ENCODE measurements at regions not wholly inside any gene's neighbourhood (a gene's known extent, or its start where the extent isn't known, plus 50 kb on each side); places are given as distances from the start of the nearest gene placed in this dataset.
"Not testable (repeated sequence)": the region's sequence is repeated elsewhere in the genome, so short reads cannot be mapped to it uniquely, and the experiment has no call there.

- in situ Hi-C loops (cut with HindIII; ENCODE audit: low sequenced_read_pairs), result no loop called here
- DNase-seq (ENCODE audit: low spot score), result no peak
Measured at GRCh38 chrX:138849521-138849920, 138.0 kb upstream of the FGF13 start.

GRCh38 chrX:138847930-138848329, 136.4 kb upstream of the FGF13 start:
- DNase-seq (ENCODE audit: low spot score), result no peak
- in situ Hi-C loops (cut with HindIII; ENCODE audit: low sequenced_read_pairs), result no loop called here

GRCh38 chrX:138845786-138846185, 134.3 kb upstream of the FGF13 start:
- in situ Hi-C loops (cut with HindIII; ENCODE audit: low sequenced_read_pairs), result no loop called here
- no peak for DNase-seq (ENCODE audit: low spot score)

GRCh38 chrX:138807400-138807799, 95.9 kb upstream of the FGF13 start:
- in situ Hi-C loops (cut with HindIII; ENCODE audit: low sequenced_read_pairs); DNase-seq (ENCODE audit: low spot score): not testable (repeated sequence)

GRCh38 chrX:138794246-138794645, 82.7 kb upstream of the FGF13 start:
- DNase-seq (ENCODE audit: low spot score), result no peak

GRCh38 chrX:138791551-138791950, 80.0 kb upstream of the FGF13 start:
- in situ Hi-C loops (cut with HindIII; ENCODE audit: low sequenced_read_pairs), result no loop called here
- DNase-seq (ENCODE audit: low spot score), result no peak

More at GRCh38 chrX:138794246-138794645, 82.7 kb upstream of the FGF13 start:
- in situ Hi-C loops (cut with HindIII; ENCODE audit: low sequenced_read_pairs), result no loop called here

- in situ Hi-C loops (cut with HindIII; ENCODE audit: low sequenced_read_pairs), result no loop called here
Measured at GRCh38 chrX:138788771-138789170, 77.3 kb upstream of the FGF13 start.

GRCh38 chrX:138778576-138778909, 67.0 kb upstream of the FGF13 start:
- in situ Hi-C loops (cut with HindIII; ENCODE audit: low sequenced_read_pairs), result not testable (repeated sequence)

More at GRCh38 chrX:138788771-138789170, 77.3 kb upstream of the FGF13 start:
- DNase-seq (ENCODE audit: low spot score), result no peak

GRCh38 chrX:138777908-138778575, 66.5 kb upstream of the FGF13 start:
- in situ Hi-C loops (cut with HindIII; ENCODE audit: low sequenced_read_pairs), result not testable (repeated sequence)

More at GRCh38 chrX:138778576-138778909, 67.0 kb upstream of the FGF13 start:
- not testable (repeated sequence) for DNase-seq (ENCODE audit: low spot score)

GRCh38 chrX:138777230-138777629, 65.7 kb upstream of the FGF13 start:
- in situ Hi-C loops (cut with HindIII; ENCODE audit: low sequenced_read_pairs), result no loop called here
- DNase-seq (ENCODE audit: low spot score), result no peak

More at GRCh38 chrX:138777908-138778575, 66.5 kb upstream of the FGF13 start:
- not testable (repeated sequence) for DNase-seq (ENCODE audit: low spot score)

- peak; percentile 6 for DNase-seq (ENCODE audit: low spot score)
- in situ Hi-C loops (cut with HindIII; ENCODE audit: low sequenced_read_pairs), result no loop called here
Measured at GRCh38 chrX:138775517-138775916, 64.0 kb upstream of the FGF13 start.

GRCh38 chrX:138771047-138771446, 59.5 kb upstream of the FGF13 start:
- in situ Hi-C loops (cut with HindIII; ENCODE audit: low sequenced_read_pairs), result no loop called here
- DNase-seq (ENCODE audit: low spot score), result no peak

GRCh38 chrX:138769918-138770317, 58.4 kb upstream of the FGF13 start:
- DNase-seq (ENCODE audit: low spot score), result no peak
- in situ Hi-C loops (cut with HindIII; ENCODE audit: low sequenced_read_pairs), result no loop called here

GRCh38 chrX:138765051-138765450, 53.5 kb upstream of the FGF13 start:
- in situ Hi-C loops (cut with HindIII; ENCODE audit: low sequenced_read_pairs), result no loop called here
- DNase-seq (ENCODE audit: low spot score), result no peak

- in situ Hi-C loops (cut with HindIII; ENCODE audit: low sequenced_read_pairs), result no loop called here
- DNase-seq (ENCODE audit: low spot score), result no peak
Measured at GRCh38 chrX:138763761-138764160, 52.2 kb upstream of the FGF13 start.

- in situ Hi-C loops (cut with HindIII; ENCODE audit: low sequenced_read_pairs), result no loop called here
- no peak for DNase-seq (ENCODE audit: low spot score)
Measured at GRCh38 chrX:138761380-138761779, 49.9 kb upstream of the FGF13 start.

Data from G401 (cell line).